Astrocyte of the cerebellum (primary cell): ENCODE measurements at regions not wholly inside any gene's neighbourhood (a gene's known extent, or its start where the extent isn't known, plus 50 kb on each side); places are given as distances from the start of the nearest gene placed in this dataset.

Experiments
- DNase-seq: peaks from one replicate; pipeline ENCODE4 v3.0.0-alpha.2; 2011; ENCODE audit warnings: low read depth
- H3K4me3 ChIP-seq: 2 replicates; pipeline ENCODE4 v1.5.1; 2011; ENCODE audit warnings: mild to moderate bottlenecking, low read depth, low read length, moderate library complexity
- CTCF ChIP-seq: IDR thresholded peaks from 2 replicates; pipeline ENCODE4 v1.5.1; 2012; ENCODE audit warnings: low read length, low read depth, moderate library complexity, mild to moderate bottlenecking; ENCODE audit errors: missing control alignments
- in situ Hi-C: cut with HindIII; loops from 2 replicates; pipeline ENCODE4 v1.10.0; 2017; ENCODE audit warnings: low sequenced_read_pairs

- H3K4me3 ChIP-seq, result no peak overlapping the region
- in situ Hi-C loops, result no loop called here
Observed at GRCh38 chr13:73829416-73829815, 304.8 kb downstream of the KLF12 start.

GRCh38 chr13:73828811-73829210 is 305.4 kb downstream of the KLF12 start:
- no peak for DNase-seq
- no peak for TF ChIP-seq CTCF
- in situ Hi-C loops, result no loop called here
- H3K4me3 ChIP-seq, result no peak overlapping the region

More at GRCh38 chr13:73829416-73829815, 304.8 kb downstream of the KLF12 start:
- no peak for DNase-seq
- no peak for TF ChIP-seq CTCF

- in situ Hi-C loops, result no loop called here
Observed at GRCh38 chr13:73827434-73827833, 306.8 kb downstream of the KLF12 start.

GRCh38 chr13:73825143-73825542 is 309.1 kb downstream of the KLF12 start:
- no peak for DNase-seq
- no peak overlapping the region for H3K4me3 ChIP-seq
- TF ChIP-seq CTCF, result no peak
- in situ Hi-C loops, result no loop called here

More at GRCh38 chr13:73827434-73827833, 306.8 kb downstream of the KLF12 start:
- H3K4me3 ChIP-seq, result no peak overlapping the region
- TF ChIP-seq CTCF, result no peak
- DNase-seq, result no peak

- no peak for TF ChIP-seq CTCF
- no peak for DNase-seq
- in situ Hi-C loops, result no loop called here
- no peak overlapping the region for H3K4me3 ChIP-seq
Observed at GRCh38 chr13:73822668-73823592, 311.3 kb downstream of the KLF12 start.

GRCh38 chr13:73820688-73821087 is 313.5 kb downstream of the KLF12 start:
- in situ Hi-C loops, result no loop called here
- no peak for TF ChIP-seq CTCF
- no peak for DNase-seq
- H3K4me3 ChIP-seq, result no peak overlapping the region
